GM21390 (cell line): ENCODE measurements at regions not wholly inside any gene's neighbourhood (a gene's known extent, or its start where the extent isn't known, plus 50 kb on each side); places are given as distances from the start of the nearest gene placed in this dataset.

Source experiments
- ATAC-seq: cut with Tn5 transposase; IDR thresholded peaks from one replicate; pipeline ENCODE4 v1.9.1; 2021; ENCODE audit not compliant: unreplicated experiment

- ATAC-seq, result no peak
Observed at GRCh38 chr6:113616701-113617274, 240.4 kb upstream of the MARCKS start.

GRCh38 chr6:113619077-113619476, 238.1 kb upstream of the MARCKS start:
- no peak for ATAC-seq

GRCh38 chr6:113620386-113620785, 236.8 kb upstream of the MARCKS start:
- no peak for ATAC-seq

- ATAC-seq, result no peak
Observed at GRCh38 chr6:113622254-113622653, 234.9 kb upstream of the MARCKS start.

- ATAC-seq, result no peak
Observed at GRCh38 chr6:113623129-113623528, 234.0 kb upstream of the MARCKS start.

GRCh38 chr6:113625850-113626249, 231.3 kb upstream of the MARCKS start:
- peak; percentile 42 for ATAC-seq

- peak; percentile 24 for ATAC-seq
Observed at GRCh38 chr6:113626475-113626874, 230.7 kb upstream of the MARCKS start.

GRCh38 chr6:113627480-113627879, 229.7 kb upstream of the MARCKS start:
- peak; percentile 27 for ATAC-seq

GRCh38 chr6:113629256-113629655, 227.9 kb upstream of the MARCKS start:
- no peak for ATAC-seq

GRCh38 chr6:113629975-113630737, 227.0 kb upstream of the MARCKS start:
- ATAC-seq, result no peak

- ATAC-seq, result peak; percentile 54
Observed at GRCh38 chr6:113630738-113631535, 226.2 kb upstream of the MARCKS start.

- ATAC-seq, result no peak
Observed at GRCh38 chr6:113631666-113632065, 225.5 kb upstream of the MARCKS start.

GRCh38 chr6:113632220-113632864, 224.8 kb upstream of the MARCKS start:
- ATAC-seq, result peak; percentile 32

GRCh38 chr6:113633638-113634037, 223.5 kb upstream of the MARCKS start:
- no peak for ATAC-seq

GRCh38 chr6:113634352-113635163, 222.6 kb upstream of the MARCKS start:
- ATAC-seq, result peak; percentile 23

GRCh38 chr6:113635222-113635986, 221.7 kb upstream of the MARCKS start:
- ATAC-seq, result no peak

- ATAC-seq, result no peak
Observed at GRCh38 chr6:113636357-113636824, 220.8 kb upstream of the MARCKS start.

- no peak for ATAC-seq
Observed at GRCh38 chr6:113640051-113640450, 217.1 kb upstream of the MARCKS start.

- no peak for ATAC-seq
Observed at GRCh38 chr6:113642001-113642713, 215.0 kb upstream of the MARCKS start.
